RWPE2 (cell line): ENCODE measurements at regions not wholly inside any gene's neighbourhood (a gene's known extent, or its start where the extent isn't known, plus 50 kb on each side); places are given as distances from the start of the nearest gene placed in this dataset.

Source experiments
- ATAC-seq: fragments of 200-7000 bp; cut with Tn5 transposase; 3 replicates; pipeline ENCODE4 v1.9.1; 2021; ENCODE audit warnings: low read depth
- DNase-seq: peaks from one replicate; pipeline ENCODE4 v3.0.0-alpha.2; 2020; ENCODE audit warnings: low spot score
- H3K27ac ChIP-seq: fragments of 450-650 bp; 2 replicates; pipeline ENCODE4 v1.5.1; 2017; ENCODE audit warnings: mild to moderate bottlenecking; ENCODE audit not compliant: poor library complexity, severe bottlenecking
- H3K27me3 ChIP-seq: fragments of 250-450 bp; sonication (Bioruptor Pico); 2 replicates; pipeline ENCODE4 v1.5.1; 2021; ENCODE audit warnings: mild to moderate bottlenecking, moderate library complexity; ENCODE audit not compliant: insufficient read depth, poor library complexity, severe bottlenecking
- H3K36me3 ChIP-seq: fragments of 250-450 bp; sonication (Bioruptor Pico); 2 replicates; pipeline ENCODE4 v1.5.1; 2020; ENCODE audit warnings: low read depth, mild to moderate bottlenecking, moderate library complexity
- H3K4me1 ChIP-seq: fragments of 250-450 bp; sonication (Bioruptor Pico); 2 replicates; pipeline ENCODE4 v1.5.1; 2021; ENCODE audit warnings: mild to moderate bottlenecking, moderate library complexity; ENCODE audit not compliant: insufficient read depth, poor library complexity, severe bottlenecking
- H3K4me3 ChIP-seq: fragments of 250-450 bp; sonication (Bioruptor Pico); 2 replicates; pipeline ENCODE4 v1.5.1; 2021; ENCODE audit warnings: mild to moderate bottlenecking, moderate library complexity; ENCODE audit not compliant: severe bottlenecking
- H3K9me3 ChIP-seq: fragments of 250-450 bp; sonication (Bioruptor Pico); 2 replicates; pipeline ENCODE4 v1.5.1; 2021; ENCODE audit warnings: mild to moderate bottlenecking, moderate library complexity; ENCODE audit not compliant: severe bottlenecking
- TF ChIP-seq, protein P1 (sequence below): fragments of 450-650 bp; IDR thresholded peaks from one replicate; pipeline ENCODE4 v1.5.1; 2017; ENCODE audit warnings: mild to moderate bottlenecking, moderate library complexity; ENCODE audit not compliant: poor library complexity, severe bottlenecking

DNA sequence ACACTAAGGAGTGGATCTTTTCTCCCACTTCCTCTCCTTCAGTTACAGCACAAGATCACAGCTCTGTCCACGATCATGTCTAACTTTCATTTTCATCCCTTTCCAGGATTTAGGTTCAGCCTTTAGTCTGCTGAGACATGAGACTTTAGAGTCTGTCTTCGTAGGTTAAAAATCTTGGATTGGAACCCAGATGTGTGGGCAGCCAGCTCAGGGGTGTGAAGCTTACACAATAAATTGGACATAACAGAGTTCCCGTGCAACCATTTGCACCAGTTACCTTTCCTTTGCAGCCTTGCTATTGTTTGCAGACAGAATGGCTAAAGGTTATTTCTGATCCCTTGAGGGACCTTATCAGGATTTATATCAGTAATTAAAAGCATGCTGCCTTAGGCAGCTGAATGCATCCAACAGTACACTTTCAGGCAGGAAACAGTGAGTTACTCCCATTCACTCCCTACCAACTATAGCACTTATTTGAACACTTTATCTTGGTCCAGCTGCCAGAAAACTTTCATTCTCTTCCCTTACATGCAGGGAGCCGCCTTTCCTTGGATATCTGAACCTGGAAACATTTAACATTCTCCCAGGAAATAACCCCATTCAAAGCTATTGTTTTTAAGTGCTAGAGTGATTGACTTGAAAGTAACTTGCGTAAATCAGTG is 87.3 kb downstream of the TMEM100 start:
- H3K27me3 ChIP-seq, result no peaks in the 10 kb centered on the region
- no peaks in the 10 kb centered on the region for H3K4me1 ChIP-seq
- DNase-seq, result no peak
- ATAC-seq, result no peak
- H3K36me3 ChIP-seq, result no peaks in the 10 kb centered on the region
- TF ChIP-seq, protein P1, sequence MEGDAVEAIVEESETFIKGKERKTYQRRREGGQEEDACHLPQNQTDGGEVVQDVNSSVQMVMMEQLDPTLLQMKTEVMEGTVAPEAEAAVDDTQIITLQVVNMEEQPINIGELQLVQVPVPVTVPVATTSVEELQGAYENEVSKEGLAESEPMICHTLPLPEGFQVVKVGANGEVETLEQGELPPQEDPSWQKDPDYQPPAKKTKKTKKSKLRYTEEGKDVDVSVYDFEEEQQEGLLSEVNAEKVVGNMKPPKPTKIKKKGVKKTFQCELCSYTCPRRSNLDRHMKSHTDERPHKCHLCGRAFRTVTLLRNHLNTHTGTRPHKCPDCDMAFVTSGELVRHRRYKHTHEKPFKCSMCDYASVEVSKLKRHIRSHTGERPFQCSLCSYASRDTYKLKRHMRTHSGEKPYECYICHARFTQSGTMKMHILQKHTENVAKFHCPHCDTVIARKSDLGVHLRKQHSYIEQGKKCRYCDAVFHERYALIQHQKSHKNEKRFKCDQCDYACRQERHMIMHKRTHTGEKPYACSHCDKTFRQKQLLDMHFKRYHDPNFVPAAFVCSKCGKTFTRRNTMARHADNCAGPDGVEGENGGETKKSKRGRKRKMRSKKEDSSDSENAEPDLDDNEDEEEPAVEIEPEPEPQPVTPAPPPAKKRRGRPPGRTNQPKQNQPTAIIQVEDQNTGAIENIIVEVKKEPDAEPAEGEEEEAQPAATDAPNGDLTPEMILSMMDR, result no peak
- no peak overlapping the region for H3K4me3 ChIP-seq
- H3K27ac ChIP-seq, result no peak overlapping the region
- no peaks in the 10 kb centered on the region for H3K9me3 ChIP-seq

DNA sequence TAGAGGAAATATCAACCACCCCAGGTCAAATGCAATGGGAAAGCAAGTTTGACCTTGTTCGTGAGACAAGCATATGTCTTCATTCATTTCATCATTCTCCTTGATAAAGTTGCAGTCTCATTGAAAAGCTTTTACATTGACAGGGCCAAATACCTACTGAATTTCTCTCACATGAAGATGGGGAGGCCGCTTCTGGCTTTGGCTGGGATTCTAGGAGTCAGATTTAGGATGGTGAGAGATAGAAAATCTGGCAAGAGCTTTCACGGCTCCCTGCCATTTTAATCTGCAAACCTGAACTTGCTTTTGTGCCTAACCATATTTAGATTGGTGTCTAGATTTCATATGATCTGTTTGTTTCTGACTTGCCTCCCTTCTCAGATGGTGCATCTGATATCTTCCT is 88.0 kb downstream of the TMEM100 start:
- Histone ChIP-seq H3K27ac (no peak overlapping the region), H3K36me3 (no peaks in the 10 kb centered on the region), H3K9me3 (no peaks in the 10 kb centered on the region), H3K27me3 (no peaks in the 10 kb centered on the region), H3K4me1 (no peaks in the 10 kb centered on the region), H3K4me3 (no peak overlapping the region)
- TF ChIP-seq, protein P1, result no peak
- no peak for ATAC-seq
- no peak for DNase-seq

DNA sequence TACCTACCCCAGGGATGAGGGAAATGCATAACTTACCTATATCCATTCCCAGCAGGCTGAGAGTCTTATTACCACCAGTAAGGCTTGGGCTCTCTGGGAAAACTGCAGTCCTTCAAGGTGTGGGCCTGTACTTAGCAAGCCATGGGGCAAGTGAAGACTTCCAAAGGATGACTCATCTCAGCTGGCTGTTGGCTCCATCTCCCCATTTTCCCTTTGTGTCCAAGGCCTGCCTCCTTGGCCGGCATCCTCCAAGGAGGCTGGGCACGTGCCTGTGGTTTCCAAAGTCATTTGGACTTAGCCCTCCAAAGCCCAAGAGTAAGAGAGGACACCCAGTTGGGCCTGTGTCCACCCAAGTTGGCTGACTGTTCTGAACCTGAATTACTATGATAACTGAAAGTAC is 89.8 kb downstream of the TMEM100 start:
- TF ChIP-seq, protein P1, result no peak
- Histone ChIP-seq H3K27me3 (no peaks in the 10 kb centered on the region), H3K9me3 (peaks cover 2% of the 10 kb centered on the region), H3K4me1 (no peaks in the 10 kb centered on the region), H3K27ac (no peak overlapping the region), H3K4me3 (no peak overlapping the region), H3K36me3 (no peaks in the 10 kb centered on the region)
- ATAC-seq (no peak), DNase-seq (no peak)

DNA sequence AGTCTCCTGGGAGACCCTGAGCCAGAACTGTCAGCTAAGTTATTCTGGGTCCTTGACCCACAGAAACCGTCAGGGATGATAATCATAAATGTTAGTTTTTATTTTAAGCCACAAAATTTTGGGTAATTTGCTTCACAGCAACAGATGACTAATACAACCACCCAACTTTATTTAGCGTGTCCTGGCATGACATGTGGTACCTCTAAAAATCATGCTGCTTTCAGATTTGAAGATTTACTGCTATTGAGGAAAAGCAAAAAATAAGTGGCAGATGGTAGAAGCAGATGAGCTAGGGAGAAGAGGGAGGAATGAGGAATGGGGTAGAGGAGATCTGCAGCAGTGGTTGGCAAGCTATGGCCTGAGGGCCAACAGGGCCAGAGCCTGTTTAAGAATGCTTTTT is 90.4 kb downstream of the TMEM100 start:
- DNase-seq (no peak), ATAC-seq (no peak)
- Histone ChIP-seq H3K36me3 (no peaks in the 10 kb centered on the region), H3K27me3 (no peaks in the 10 kb centered on the region), H3K4me3 (no peak overlapping the region), H3K27ac (no peak overlapping the region), H3K4me1 (no peaks in the 10 kb centered on the region), H3K9me3 (peaks cover 2% of the 10 kb centered on the region)
- TF ChIP-seq, protein P1, result no peak

DNA sequence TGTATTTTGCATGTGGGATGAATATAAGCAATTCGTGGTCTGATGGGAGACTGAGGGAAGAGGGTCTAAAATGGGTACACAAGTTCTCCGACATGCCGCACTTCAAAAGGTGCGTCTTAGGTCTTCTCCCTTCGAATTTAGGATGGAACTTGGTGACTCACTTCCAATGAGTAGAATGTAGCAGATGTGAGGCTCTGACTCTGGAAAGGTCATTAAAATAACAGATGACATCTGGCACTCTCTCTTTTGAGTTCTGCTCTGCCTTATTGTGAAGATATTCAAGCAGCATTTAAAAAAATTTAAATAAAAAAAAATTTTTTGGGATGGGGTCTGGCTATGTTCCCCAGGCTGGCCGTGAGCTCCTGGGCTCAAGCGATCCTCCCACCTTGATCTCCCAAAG is 92.7 kb downstream of the TMEM100 start:
- DNase-seq, result no peak
- H3K27ac ChIP-seq, result no peak overlapping the region
- ATAC-seq, result no peak
- peaks cover 2% of the 10 kb centered on the region for H3K9me3 ChIP-seq
- TF ChIP-seq, protein P1, result no peak
- no peak overlapping the region for H3K4me3 ChIP-seq
- no peaks in the 10 kb centered on the region for H3K4me1 ChIP-seq
- no peaks in the 10 kb centered on the region for H3K36me3 ChIP-seq
- H3K27me3 ChIP-seq, result no peaks in the 10 kb centered on the region
